HG02642 (cell line): ENCODE measurements at regions not wholly inside any gene's neighbourhood (a gene's known extent, or its start where the extent isn't known, plus 50 kb on each side); places are given as distances from the start of the nearest gene placed in this dataset.

Source experiments
- ATAC-seq: cut with Tn5 transposase; IDR thresholded peaks from one replicate; pipeline ENCODE4 v1.9.1; 2021; ENCODE audit warnings: mild to moderate bottlenecking; ENCODE audit not compliant: unreplicated experiment, poor library complexity

- ATAC-seq: no peak
Observed at GRCh38 chr5:74430631-74431289, 209.8 kb downstream of the ENC1 start.

DNA sequence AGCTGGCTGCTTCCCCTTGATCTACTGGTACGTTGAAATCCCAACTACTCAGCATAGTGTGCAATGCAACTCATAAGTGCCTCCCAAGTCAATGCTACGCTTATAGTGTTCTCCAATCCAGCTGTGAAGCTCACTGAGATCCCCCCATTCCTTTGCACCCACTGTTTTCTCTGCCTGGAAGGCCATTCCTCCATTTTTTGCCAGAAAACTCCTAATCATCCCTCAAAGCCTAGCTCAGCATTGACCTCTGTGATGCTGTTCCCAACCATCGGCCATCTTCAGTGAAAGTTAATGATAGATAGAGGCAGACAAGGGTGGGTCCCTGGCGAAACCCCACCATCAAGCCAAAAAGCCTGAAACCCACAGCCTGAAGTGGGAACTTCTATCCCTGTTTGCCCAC, 211.0 kb downstream of the ENC1 start:
- ATAC-seq: no peak

DNA sequence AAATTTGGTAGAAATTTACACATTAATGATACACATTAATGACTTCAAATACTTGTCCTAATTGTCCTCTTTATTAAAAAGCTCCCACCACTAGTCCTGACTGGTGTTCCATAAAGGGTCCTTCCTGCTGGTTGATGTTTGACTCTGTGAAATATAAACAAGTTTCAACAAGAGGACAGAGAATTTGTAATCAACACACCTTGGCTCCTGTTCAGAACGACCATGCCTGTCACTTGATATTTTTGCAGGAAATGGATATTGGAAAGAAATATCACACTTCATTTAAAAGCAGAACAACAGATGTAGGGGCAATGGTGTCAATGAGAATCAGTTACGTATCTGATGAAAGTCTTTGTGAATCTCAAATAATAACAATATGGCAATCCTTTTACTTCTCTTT, 211.7 kb downstream of the ENC1 start:
- ATAC-seq: no peak

DNA sequence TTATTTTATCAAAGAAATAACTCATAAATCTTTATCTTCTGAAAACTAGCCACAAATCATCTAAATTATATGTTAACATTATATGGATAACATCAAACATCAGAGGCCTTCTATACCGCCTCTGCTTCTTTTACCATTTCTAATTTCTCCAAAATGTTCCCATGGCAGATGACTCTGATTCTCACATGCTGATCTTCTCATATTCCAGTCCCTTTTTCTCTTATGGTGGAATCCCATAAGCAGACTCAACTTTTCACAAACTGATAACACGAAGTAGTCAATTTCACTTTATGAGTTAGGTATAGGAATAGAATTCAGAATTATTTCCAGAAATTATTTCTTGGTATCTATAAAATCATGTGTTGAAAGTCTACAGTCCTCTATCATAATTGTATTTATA, 212.3 kb downstream of the ENC1 start:
- ATAC-seq: no peak

DNA sequence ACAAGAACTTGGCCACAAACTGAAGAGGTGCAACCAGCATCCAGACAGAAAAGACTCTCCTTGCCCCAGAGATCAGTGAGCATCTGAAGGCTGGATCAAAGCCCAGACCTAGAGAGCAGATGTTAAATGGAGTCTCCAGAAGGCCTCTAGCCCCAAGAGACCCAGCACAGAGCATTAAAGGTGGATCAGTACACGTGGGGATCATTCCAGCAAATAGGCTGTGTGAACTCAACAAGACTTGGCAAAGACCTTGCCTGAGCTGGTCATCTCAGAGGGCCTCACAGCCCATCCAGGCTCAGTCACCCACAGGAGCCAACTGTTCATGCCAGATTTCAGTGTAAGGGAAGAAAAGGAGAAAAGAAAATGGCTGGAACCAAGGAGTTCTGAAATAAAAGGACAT, 214.0 kb downstream of the ENC1 start:
- ATAC-seq: no peak

GRCh38 chr5:74424162-74424868, 216.2 kb downstream of the ENC1 start:
- ATAC-seq: no peak

DNA sequence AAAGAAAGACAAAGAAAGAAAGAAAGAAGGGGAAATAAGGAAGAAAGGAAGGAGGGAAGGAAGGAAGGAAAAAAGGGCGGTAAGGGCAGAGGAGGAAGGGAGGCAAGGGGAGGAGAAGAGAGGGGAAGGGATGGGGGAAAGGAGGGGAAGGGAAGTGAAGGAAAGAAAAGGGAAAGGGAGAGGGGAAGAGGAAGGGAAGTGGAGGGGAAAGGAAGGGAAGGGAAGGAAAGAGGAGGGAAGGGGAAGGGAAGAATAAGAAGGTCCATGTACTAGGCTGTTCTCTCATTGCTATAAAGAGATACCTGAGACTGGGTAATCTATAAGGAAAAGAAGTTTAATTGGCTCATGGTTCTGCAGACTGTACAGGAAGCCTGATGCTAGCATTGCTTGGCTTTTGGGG, 217.1 kb downstream of the ENC1 start:
- no peak for ATAC-seq

GRCh38 chr5:74422671-74423070, 217.9 kb downstream of the ENC1 start:
- ATAC-seq: no peak

DNA sequence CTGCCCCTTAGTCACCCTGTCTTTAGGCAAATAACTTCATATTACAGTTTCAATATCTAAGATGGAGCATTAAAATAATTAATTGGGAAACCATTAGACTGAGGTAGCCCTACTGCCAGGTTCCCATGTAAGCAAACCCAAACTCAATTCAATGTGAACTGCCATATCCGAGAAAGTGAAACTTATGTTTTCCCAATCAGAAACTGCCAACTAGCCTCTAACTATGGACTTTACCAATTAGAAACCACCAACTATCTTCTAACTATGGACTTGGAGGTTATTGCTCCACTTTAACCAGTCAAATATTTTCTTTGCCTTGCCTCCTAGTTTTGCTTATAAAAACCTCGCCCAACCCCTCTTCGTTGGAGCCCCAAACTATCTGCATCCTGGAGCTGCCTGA, 218.5 kb downstream of the ENC1 start:
- ATAC-seq: no peak

DNA sequence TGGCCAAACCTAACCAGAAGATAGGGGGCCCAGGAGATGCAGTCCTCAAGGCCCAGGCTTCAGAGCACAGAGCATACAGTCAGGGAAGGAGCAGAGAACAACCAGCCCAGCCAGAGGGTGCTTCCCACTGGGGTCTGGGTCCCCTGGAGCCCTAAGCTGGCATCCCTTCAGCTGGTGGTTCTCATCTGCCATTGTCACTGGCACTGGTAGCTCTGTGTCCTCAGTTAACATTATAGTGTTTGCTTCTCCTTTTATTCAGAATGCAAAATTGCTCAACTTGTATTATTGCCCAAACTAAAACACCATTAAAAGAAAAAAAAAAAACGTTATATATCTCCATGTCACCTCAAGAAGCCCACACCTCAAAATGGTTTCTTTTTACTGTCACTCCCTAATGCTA, 219.2 kb downstream of the ENC1 start:
- no peak for ATAC-seq

- no peak for ATAC-seq
Observed at GRCh38 chr5:74420947-74421346, 219.6 kb downstream of the ENC1 start.

DNA sequence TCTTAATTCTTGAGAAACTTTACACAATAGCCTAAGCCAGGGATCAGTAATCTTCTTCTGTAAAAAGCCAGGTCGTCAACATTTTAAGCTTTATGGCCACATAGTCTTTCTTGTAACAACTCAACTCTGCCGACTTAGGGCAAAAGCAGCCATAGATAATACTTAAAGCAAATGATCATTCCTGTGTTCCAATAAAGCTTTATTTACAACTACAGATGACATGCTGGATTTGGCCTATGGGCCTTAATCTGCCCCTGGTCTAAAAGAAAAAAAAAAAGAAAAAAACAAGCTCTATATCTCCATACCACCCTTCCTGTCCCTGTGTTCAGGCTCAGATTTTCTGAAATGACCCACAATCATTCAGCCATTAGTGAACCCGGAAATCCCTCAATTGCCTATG, 220.3 kb downstream of the ENC1 start:
- no peak for ATAC-seq

GRCh38 chr5:74419468-74419867, 221.1 kb downstream of the ENC1 start:
- ATAC-seq: no peak

DNA sequence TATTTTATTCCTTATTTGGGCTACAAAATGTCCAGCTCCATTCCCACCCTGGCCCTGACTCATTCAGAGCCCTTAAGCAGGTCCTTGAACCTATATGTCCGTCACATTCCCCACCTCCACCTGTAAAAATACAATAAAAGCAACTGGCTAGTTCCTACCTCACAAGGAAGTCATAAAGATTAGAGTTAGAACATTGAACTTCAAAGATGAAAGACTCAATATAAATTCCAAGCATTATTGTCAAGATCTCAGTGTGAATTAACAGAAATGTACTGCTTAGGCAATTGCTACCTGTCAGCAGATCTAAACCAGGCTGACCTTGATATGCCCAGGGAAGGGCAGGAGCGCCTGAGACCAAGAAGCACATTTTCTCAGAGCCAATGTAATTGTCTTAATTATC, 221.8 kb downstream of the ENC1 start:
- ATAC-seq: no peak

- no peak for ATAC-seq
Observed at GRCh38 chr5:74418261-74418660, 222.3 kb downstream of the ENC1 start.

- ATAC-seq: no peak
Observed at GRCh38 chr5:74415695-74416102, 224.8 kb downstream of the ENC1 start.

DNA sequence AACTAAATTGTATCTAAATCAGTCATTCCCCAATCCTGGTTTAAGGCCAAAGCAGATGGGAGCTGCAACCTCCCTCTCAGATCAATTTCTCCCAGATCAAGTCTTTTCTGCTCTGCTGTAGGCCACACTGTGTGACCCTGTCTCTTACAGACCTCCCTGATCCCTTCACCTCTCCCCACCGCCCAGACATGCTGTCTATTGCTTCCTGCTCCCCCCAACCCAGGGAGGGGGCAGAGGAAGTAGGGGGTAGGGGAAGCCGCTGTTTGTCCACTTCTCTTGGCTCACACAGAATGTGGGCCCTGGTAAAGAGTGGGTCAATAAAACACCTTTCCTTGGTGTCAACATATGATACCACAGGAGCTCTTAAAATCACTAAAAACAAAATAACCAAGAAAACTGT, 226.3 kb downstream of the ENC1 start:
- ATAC-seq: no peak

GRCh38 chr5:74413403-74414048, 227.0 kb downstream of the ENC1 start:
- no peak for ATAC-seq

DNA sequence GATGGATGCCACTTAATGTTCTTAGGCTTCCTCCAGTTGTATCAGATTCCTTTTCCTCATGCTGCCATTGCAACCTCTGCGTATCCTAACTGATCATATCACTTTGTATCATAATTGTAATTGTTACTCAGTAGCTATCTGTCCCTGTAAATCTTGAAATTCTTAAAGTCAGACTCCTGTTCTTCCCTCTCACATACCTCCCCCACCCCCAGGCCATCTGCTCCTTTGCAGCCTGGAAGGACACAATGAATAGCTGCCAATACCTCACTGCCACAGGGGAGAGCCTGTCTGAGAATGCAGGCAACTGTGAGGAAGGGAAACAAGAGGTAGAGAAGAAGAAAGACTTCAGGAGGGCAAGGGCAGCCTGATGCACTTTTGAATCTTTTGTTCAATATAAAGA, 228.5 kb downstream of the ENC1 start:
- no peak for ATAC-seq

- no peak for ATAC-seq
Observed at GRCh38 chr5:74409712-74410111, 230.8 kb downstream of the ENC1 start.

DNA sequence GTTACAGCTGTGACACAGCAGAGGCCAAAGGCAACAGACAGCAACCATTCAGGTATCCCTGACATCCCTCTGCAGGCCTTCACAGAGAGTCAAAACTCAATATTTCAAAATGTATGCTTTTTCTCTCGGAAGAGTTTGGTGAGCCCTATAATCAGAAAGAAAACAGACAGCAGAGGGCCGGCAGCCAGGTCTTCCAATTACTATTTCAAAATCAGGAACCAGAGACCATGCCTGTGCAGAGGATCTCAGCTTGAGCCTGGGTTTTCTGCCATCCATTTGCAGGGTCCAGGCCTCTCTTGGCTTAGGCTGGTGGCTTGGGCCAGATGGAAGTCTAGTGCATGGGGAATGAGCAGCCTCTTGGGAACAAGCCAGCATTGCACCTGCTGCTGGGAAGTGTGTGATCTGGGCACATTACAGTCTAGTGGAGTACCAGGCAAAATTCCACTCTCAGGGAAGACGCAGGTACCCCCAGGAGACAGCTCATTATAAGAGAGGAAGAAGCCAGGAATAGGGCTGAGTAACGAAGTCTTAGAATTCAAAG, 231.3 kb downstream of the ENC1 start:
- no peak for ATAC-seq
